HL-60 (cell line): ENCODE measurements at regions not wholly inside any gene's neighbourhood (a gene's known extent, or its start where the extent isn't known, plus 50 kb on each side); places are given as distances from the start of the nearest gene placed in this dataset.

ENCODE experiments used
- DNase-seq, 2 experiments: peaks; one replicate each; pipeline ENCODE4 v3.0.0-alpha.2; 2010 to 2020; ENCODE audit warnings: low read depth in 1 of 2, low spot score in 1 of 2
- H3K27ac ChIP-seq: fragments of 250-450 bp; sonication (Bioruptor Pico); replicated peaks from 2 replicates; pipeline ENCODE4 v1.5.1; 2020; ENCODE audit warnings: mild to moderate bottlenecking, moderate library complexity
- H3K27me3 ChIP-seq: fragments of 250-450 bp; sonication (Bioruptor Pico); 2 replicates; pipeline ENCODE4 v1.5.1; 2021; ENCODE audit warnings: mild to moderate bottlenecking, moderate library complexity; ENCODE audit not compliant: insufficient read depth, poor library complexity, severe bottlenecking
- H3K4me3 ChIP-seq: replicated peaks from 2 replicates; pipeline ENCODE4 v1.5.1; 2011; ENCODE audit warnings: mild to moderate bottlenecking, control low read depth, low read length; ENCODE audit not compliant: insufficient read depth
- GABPA ChIP-seq: IDR thresholded peaks from 2 replicates; pipeline ENCODE4 v1.6.1; 2012; ENCODE audit warnings: low read depth
- POLR2AphosphoS5 ChIP-seq: IDR thresholded peaks from 2 replicates; pipeline ENCODE4 v1.6.1; 2012; ENCODE audit warnings: low read depth
- REST ChIP-seq: IDR thresholded peaks from 2 replicates; pipeline ENCODE4 v1.6.1; 2012; ENCODE audit warnings: low read depth; ENCODE audit not compliant: insufficient replicate concordance
- SPI1 ChIP-seq: IDR thresholded peaks from 2 replicates; pipeline ENCODE4 v1.6.1; 2012; ENCODE audit warnings: low read depth, mild to moderate bottlenecking, borderline replicate concordance
- TF ChIP-seq, protein P1 (sequence below): IDR thresholded peaks from one replicate; pipeline ENCODE4 v1.5.1; 2011; ENCODE audit warnings: low read length, control low read depth, inconsistent platforms; ENCODE audit not compliant: insufficient read depth

- no peak overlapping the region for H3K4me3 ChIP-seq
- DNase-seq = no peak
- H3K27ac ChIP-seq = no peak overlapping the region
- TF ChIP-seq REST (no peak), GABPA (no peak), POLR2AphosphoS5 (no peak), SPI1 (no peak)
- TF ChIP-seq, protein P1, sequence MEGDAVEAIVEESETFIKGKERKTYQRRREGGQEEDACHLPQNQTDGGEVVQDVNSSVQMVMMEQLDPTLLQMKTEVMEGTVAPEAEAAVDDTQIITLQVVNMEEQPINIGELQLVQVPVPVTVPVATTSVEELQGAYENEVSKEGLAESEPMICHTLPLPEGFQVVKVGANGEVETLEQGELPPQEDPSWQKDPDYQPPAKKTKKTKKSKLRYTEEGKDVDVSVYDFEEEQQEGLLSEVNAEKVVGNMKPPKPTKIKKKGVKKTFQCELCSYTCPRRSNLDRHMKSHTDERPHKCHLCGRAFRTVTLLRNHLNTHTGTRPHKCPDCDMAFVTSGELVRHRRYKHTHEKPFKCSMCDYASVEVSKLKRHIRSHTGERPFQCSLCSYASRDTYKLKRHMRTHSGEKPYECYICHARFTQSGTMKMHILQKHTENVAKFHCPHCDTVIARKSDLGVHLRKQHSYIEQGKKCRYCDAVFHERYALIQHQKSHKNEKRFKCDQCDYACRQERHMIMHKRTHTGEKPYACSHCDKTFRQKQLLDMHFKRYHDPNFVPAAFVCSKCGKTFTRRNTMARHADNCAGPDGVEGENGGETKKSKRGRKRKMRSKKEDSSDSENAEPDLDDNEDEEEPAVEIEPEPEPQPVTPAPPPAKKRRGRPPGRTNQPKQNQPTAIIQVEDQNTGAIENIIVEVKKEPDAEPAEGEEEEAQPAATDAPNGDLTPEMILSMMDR = no peak
- no peaks in the 10 kb centered on the region for H3K27me3 ChIP-seq
Observed at GRCh38 chr22:35175392-35175791, 81.9 kb upstream of the HMGXB4 start.

GRCh38 chr22:35177811-35178210 is 79.5 kb upstream of the HMGXB4 start:
- Histone ChIP-seq H3K4me3 (no peak overlapping the region), H3K27ac (no peak overlapping the region), H3K27me3 (no peaks in the 10 kb centered on the region)
- TF ChIP-seq REST (no peak), POLR2AphosphoS5 (no peak), GABPA (no peak), SPI1 (no peak)
- TF ChIP-seq, protein P1 = no peak
- DNase-seq = no peak

DNA sequence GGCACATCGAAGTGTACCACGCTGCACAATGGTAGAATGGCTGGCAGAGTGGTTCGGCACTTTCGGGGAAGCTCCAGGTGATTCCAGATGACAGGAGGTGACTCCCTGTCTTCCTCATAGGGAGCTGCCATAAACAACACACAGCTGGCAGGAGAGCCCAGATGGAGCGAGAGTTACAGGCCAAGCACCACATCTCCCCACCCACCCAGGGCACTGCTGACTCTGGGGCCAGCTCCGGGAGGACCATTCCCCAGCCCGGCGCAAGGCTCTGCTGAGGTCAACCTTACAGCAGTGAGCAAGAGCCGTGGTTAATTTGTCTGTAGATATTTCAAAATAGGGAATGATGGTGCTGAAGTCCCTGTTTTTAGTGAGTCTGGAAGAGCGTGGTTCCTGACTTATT is 78.8 kb upstream of the HMGXB4 start:
- TF ChIP-seq REST = no peak
- no peak for TF ChIP-seq GABPA
- no peak for TF ChIP-seq POLR2AphosphoS5
- no peak for TF ChIP-seq SPI1
- Histone ChIP-seq H3K27me3 (no peaks in the 10 kb centered on the region), H3K27ac (no peak overlapping the region), H3K4me3 (no peak overlapping the region)
- no peak for DNase-seq
